Cardiac fibroblast (primary cell): ENCODE measurements at regions not wholly inside any gene's neighbourhood (a gene's known extent, or its start where the extent isn't known, plus 50 kb on each side); places are given as distances from the start of the nearest gene placed in this dataset.

ENCODE experiments used
- DNase-seq, 2 donors: peaks; one replicate each; pipeline versions ENCODE4 v3.0.0 to v3.0.0-alpha.2; 2010; ENCODE audit warnings: low read depth in 2 of 2
- H3K4me3 ChIP-seq, 2 donors: replicated peaks in 1 of 2; 1 replicate in 1 of 2; 2 replicates in 1 of 2; pipeline ENCODE4 v1.5.1; 2011; ENCODE audit warnings: low read depth in 2 of 2, low read length in 2 of 2, mild to moderate bottlenecking in 2 of 2, moderate library complexity in 1 of 2
- TF ChIP-seq, protein P1 (sequence below): IDR thresholded peaks from one replicate; pipeline ENCODE4 v1.5.1; 2011; ENCODE audit warnings: low read depth, mild to moderate bottlenecking, low read length, inconsistent platforms

DNA sequence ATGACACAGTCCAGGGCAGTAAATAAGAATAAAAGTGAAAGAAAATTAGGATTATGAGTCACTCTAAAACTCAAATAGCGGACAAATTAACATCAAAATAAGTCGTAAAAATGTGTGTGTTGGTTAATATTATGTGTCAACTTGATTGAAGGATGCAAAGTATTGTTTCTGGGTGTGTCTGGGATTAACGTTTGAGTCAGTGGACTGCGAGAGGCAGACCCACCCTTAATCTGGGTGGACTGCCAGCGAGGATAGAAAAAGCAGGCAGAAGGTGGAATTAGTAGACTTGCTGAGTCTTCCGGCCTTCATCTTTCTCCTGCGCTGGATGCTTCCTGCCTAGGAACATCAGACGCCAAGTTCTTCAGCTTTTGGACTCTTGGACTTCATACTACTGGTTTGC is 324.3 kb upstream of the PCDH10 start:
- DNase-seq = no peak
- no peak overlapping the region for H3K4me3 ChIP-seq
- TF ChIP-seq, protein P1, sequence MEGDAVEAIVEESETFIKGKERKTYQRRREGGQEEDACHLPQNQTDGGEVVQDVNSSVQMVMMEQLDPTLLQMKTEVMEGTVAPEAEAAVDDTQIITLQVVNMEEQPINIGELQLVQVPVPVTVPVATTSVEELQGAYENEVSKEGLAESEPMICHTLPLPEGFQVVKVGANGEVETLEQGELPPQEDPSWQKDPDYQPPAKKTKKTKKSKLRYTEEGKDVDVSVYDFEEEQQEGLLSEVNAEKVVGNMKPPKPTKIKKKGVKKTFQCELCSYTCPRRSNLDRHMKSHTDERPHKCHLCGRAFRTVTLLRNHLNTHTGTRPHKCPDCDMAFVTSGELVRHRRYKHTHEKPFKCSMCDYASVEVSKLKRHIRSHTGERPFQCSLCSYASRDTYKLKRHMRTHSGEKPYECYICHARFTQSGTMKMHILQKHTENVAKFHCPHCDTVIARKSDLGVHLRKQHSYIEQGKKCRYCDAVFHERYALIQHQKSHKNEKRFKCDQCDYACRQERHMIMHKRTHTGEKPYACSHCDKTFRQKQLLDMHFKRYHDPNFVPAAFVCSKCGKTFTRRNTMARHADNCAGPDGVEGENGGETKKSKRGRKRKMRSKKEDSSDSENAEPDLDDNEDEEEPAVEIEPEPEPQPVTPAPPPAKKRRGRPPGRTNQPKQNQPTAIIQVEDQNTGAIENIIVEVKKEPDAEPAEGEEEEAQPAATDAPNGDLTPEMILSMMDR = no peak

DNA sequence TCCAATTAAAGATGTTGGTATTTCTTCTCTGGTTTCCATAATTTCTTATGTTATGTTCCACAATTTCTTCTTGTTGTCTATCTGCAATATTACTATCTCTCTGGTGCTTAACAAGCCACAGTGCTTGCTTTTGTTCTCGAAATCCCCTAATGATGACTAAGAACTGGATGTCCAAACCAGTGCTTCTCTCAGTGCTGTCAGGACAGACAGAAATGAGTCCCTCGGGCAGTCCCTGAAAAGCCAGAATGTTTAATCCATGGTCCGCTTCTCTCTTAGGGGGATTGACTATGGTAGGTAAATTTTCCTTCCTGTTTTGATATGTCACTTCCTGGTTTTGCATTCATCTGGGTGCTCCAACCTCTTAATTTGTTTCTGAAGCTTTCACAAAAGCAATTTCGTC is 321.6 kb upstream of the PCDH10 start:
- DNase-seq = no peak

DNA sequence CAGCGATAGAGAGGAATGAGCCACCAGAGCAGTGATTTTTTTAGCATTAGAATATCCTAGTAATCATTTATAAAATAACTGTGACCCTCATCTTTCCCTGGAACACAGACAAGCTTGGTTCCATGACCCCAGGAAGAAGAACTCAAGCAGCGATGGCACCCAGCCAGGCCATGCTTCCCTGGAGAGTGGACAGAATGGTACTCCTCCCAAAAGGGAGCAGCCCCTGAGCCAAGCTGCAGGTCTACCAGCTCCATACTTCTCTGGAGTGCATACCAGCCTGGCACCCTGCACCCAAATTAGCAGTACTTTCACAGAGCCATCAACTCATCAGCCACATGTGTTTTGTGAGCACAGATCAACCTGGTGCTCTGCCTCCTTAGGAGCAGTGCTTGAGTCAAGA is 310.9 kb upstream of the PCDH10 start:
- no peak overlapping the region for H3K4me3 ChIP-seq
- DNase-seq = no peak
- TF ChIP-seq, protein P1 = no peak

More for the DNA sequence above, 321.6 kb upstream of the PCDH10 start:
- no peak overlapping the region for H3K4me3 ChIP-seq
- TF ChIP-seq, protein P1 = no peak

DNA sequence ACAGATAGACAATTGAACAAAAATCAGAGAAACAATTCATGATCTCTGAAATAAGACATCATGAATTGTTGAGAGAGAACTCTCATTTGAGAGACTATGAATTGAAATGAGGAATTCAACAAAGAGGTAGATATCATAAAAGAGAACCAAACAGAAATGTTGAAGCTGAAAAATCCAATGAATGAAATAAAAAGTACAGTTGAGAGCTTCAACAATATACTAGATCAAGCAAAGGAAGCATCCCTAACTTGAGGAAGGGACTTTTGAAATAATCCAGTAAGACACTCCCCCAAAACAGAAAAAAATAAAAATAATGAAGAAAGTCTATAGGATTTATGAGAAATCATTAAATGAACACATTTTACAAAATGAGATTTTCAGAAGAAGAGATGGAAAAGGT is 310.0 kb upstream of the PCDH10 start:
- no peak for DNase-seq
- TF ChIP-seq, protein P1 = no peak
- no peak overlapping the region for H3K4me3 ChIP-seq

DNA sequence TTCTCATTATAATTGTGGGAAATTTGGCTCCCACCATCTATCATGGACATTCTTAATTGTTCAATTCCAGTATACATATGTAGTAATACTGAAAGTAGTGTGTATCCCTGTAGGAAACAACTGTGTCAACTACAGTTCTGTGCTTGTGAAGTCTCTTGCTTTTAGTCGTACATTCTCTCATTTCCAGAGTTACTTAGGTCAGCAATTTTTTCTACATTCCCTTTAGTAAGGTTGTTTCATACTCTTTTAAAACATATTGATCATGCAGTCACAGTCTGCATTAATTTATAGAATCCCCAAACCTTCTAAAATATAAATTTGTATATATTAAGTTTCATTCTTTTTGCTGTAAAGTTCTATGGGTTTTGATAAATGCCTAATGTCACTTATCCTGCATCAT is 289.2 kb upstream of the PCDH10 start:
- TF ChIP-seq, protein P1 = no peak
- H3K4me3 ChIP-seq = no peak overlapping the region
- DNase-seq = no peak

DNA sequence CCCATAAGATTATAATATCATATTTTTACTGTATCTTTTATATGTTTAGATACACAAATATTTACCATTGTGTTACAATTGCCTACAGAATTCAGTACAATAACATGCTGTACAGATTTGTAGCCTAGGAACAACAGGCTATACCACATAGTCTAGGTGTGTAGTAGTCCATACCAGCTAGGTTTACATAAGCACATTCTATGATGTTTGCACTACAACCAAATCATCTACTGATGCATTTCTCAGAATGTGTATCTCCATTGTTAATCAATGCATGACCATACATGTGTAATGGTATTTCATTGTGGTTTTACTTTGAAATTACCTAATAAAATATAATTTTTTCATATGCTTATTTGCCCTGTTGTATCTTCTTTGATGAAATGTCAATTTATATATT is 288.1 kb upstream of the PCDH10 start:
- DNase-seq = no peak
- TF ChIP-seq, protein P1 = no peak
- no peak overlapping the region for H3K4me3 ChIP-seq

DNA sequence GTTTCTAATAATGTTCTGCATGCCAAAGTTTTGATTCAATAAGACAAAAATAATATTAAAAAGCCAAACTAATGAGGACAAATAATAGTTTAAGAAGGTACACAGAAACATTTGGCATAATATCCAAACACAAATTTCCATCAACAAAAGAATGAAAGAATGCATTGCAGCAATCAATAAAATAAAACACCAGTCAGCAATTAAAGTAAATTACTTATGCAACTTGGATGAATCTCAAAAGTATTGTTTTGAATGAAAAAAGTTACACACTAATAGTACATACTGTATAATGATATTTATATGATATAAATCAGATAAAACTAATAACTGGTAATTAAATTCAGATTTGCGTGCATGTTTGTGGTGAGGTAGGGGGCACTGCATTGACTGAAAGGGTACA is 285.5 kb upstream of the PCDH10 start:
- TF ChIP-seq, protein P1 = no peak
- H3K4me3 ChIP-seq = no peak overlapping the region
- no peak for DNase-seq
